Activated naive CD4-positive, alpha-beta T cell treated with anti-CD3 and anti-CD28 coated beads for 36 hours (primary cell): ENCODE measurements at regions not wholly inside any gene's neighbourhood (a gene's known extent, or its start where the extent isn't known, plus 50 kb on each side); places are given as distances from the start of the nearest gene placed in this dataset.

Experiments
- CTCF ChIA-PET: fragments of 350-600 bp; sonication (Branson Sonifier 250); formaldehyde crosslinking; loops from one replicate; lab custom pipeline; 2021; ENCODE audit warnings: antibody characterized with exemption; lab: Charles Lee
- DNase-seq: peaks from one replicate; pipeline ENCODE4 v3.0.0-alpha.2; 2020
- H3K27ac Mint-ChIP-seq: one replicate; pipeline ENCODE4 v1.8.0; 2021; ENCODE audit warnings: mild to moderate bottlenecking, mixed read lengths
- H3K27me3 Mint-ChIP-seq: one replicate; pipeline ENCODE4 v1.8.0; 2021; ENCODE audit warnings: low read depth, mixed read lengths
- H3K36me3 Mint-ChIP-seq: one replicate; pipeline ENCODE4 v1.8.0; 2021; ENCODE audit warnings: low read depth, mixed read lengths
- H3K4me1 Mint-ChIP-seq: one replicate; pipeline ENCODE4 v1.8.0; 2021; ENCODE audit warnings: low read depth, mixed read lengths
- H3K4me3 Mint-ChIP-seq: one replicate; pipeline ENCODE4 v1.8.0; 2021; ENCODE audit warnings: mild to moderate bottlenecking, moderate library complexity, mixed read lengths
- H3K9me3 Mint-ChIP-seq: one replicate; pipeline ENCODE4 v1.8.0; 2021; ENCODE audit warnings: mixed read lengths
- intact Hi-C: fragments of 100-400 bp; cut with micrococcal nuclease; formaldehyde crosslinking; loops from one replicate; pipeline ENCODE4 v1.15.1; 2023

GRCh38 chr2:144692661-144693060, 172.7 kb upstream of the ZEB2 start:
- no peak overlapping the region for H3K27ac Mint-ChIP-seq
- no peaks in the 10 kb centered on the region for H3K4me1 Mint-ChIP-seq
- H3K9me3 Mint-ChIP-seq = peaks cover 2% of the 10 kb centered on the region
- no peak overlapping the region for H3K4me3 Mint-ChIP-seq
- DNase-seq = no peak
- no peaks in the 10 kb centered on the region for H3K36me3 Mint-ChIP-seq
- CTCF ChIA-PET = no interaction called here
- H3K27me3 Mint-ChIP-seq = peaks cover 7% of the 10 kb centered on the region
- intact Hi-C loops = no loop called here

GRCh38 chr2:144690771-144691170, 170.9 kb upstream of the ZEB2 start:
- CTCF ChIA-PET = no interaction called here
- DNase-seq = no peak
- peaks cover 7% of the 10 kb centered on the region for H3K27me3 Mint-ChIP-seq
- no peak overlapping the region for H3K4me3 Mint-ChIP-seq
- no peaks in the 10 kb centered on the region for H3K4me1 Mint-ChIP-seq
- H3K27ac Mint-ChIP-seq = no peak overlapping the region
- no peaks in the 10 kb centered on the region for H3K9me3 Mint-ChIP-seq
- intact Hi-C loops = no loop called here
- H3K36me3 Mint-ChIP-seq = no peaks in the 10 kb centered on the region

GRCh38 chr2:144686518-144687215, 166.7 kb upstream of the ZEB2 start:
- H3K36me3 Mint-ChIP-seq = no peaks in the 10 kb centered on the region
- H3K27me3 Mint-ChIP-seq = peaks cover 14% of the 10 kb centered on the region
- CTCF ChIA-PET = no interaction called here
- H3K4me1 Mint-ChIP-seq = no peaks in the 10 kb centered on the region
- no peaks in the 10 kb centered on the region for H3K9me3 Mint-ChIP-seq
- H3K27ac Mint-ChIP-seq = no peak overlapping the region
- intact Hi-C loops = no loop called here
- no peak overlapping the region for H3K4me3 Mint-ChIP-seq
- no peak for DNase-seq

- H3K27me3 Mint-ChIP-seq = peaks cover 14% of the 10 kb centered on the region
- no peak overlapping the region for H3K27ac Mint-ChIP-seq
- intact Hi-C loops = no loop called here
- no peaks in the 10 kb centered on the region for H3K4me1 Mint-ChIP-seq
- H3K36me3 Mint-ChIP-seq = no peaks in the 10 kb centered on the region
- CTCF ChIA-PET = no interaction called here
- H3K9me3 Mint-ChIP-seq = no peaks in the 10 kb centered on the region
- no peak for DNase-seq
- no peak overlapping the region for H3K4me3 Mint-ChIP-seq
Measured at GRCh38 chr2:144683966-144684365, 164.0 kb upstream of the ZEB2 start.

GRCh38 chr2:144683107-144683753, 163.3 kb upstream of the ZEB2 start:
- H3K4me1 Mint-ChIP-seq = no peaks in the 10 kb centered on the region
- no peaks in the 10 kb centered on the region for H3K9me3 Mint-ChIP-seq
- H3K27ac Mint-ChIP-seq = no peak overlapping the region
- no peak overlapping the region for H3K4me3 Mint-ChIP-seq
- intact Hi-C loops = no loop called here
- peaks cover 14% of the 10 kb centered on the region for H3K27me3 Mint-ChIP-seq
- no peak for DNase-seq
- no peaks in the 10 kb centered on the region for H3K36me3 Mint-ChIP-seq
- CTCF ChIA-PET = no interaction called here

- Mint-ChIP-seq H3K4me3 (no peak overlapping the region), H3K4me1 (no peaks in the 10 kb centered on the region), H3K27ac (no peak overlapping the region), H3K36me3 (no peaks in the 10 kb centered on the region), H3K27me3 (peaks cover 10% of the 10 kb centered on the region), H3K9me3 (no peaks in the 10 kb centered on the region)
- intact Hi-C loops = no loop called here
- CTCF ChIA-PET = no interaction called here
- no peak for DNase-seq
Measured at GRCh38 chr2:144682248-144682647, 162.3 kb upstream of the ZEB2 start.

- CTCF ChIA-PET = no interaction called here
- Mint-ChIP-seq H3K36me3 (no peaks in the 10 kb centered on the region), H3K9me3 (no peaks in the 10 kb centered on the region), H3K4me1 (no peaks in the 10 kb centered on the region), H3K27me3 (peaks cover 10% of the 10 kb centered on the region), H3K27ac (no peak overlapping the region), H3K4me3 (no peak overlapping the region)
- intact Hi-C loops = no loop called here
- no peak for DNase-seq
Measured at GRCh38 chr2:144681389-144681788, 161.5 kb upstream of the ZEB2 start.

- H3K4me1 Mint-ChIP-seq = no peaks in the 10 kb centered on the region
- peaks cover 10% of the 10 kb centered on the region for H3K27me3 Mint-ChIP-seq
- H3K27ac Mint-ChIP-seq = no peak overlapping the region
- CTCF ChIA-PET = no interaction called here
- DNase-seq = no peak
- no peaks in the 10 kb centered on the region for H3K9me3 Mint-ChIP-seq
- intact Hi-C loops = no loop called here
- H3K4me3 Mint-ChIP-seq = no peak overlapping the region
- H3K36me3 Mint-ChIP-seq = no peaks in the 10 kb centered on the region
Measured at GRCh38 chr2:144679942-144680341, 160.0 kb upstream of the ZEB2 start.

- peaks cover 10% of the 10 kb centered on the region for H3K27me3 Mint-ChIP-seq
- no peak overlapping the region for H3K27ac Mint-ChIP-seq
- H3K4me3 Mint-ChIP-seq = no peak overlapping the region
- H3K4me1 Mint-ChIP-seq = no peaks in the 10 kb centered on the region
- CTCF ChIA-PET = no interaction called here
- DNase-seq = no peak
- H3K36me3 Mint-ChIP-seq = no peaks in the 10 kb centered on the region
- H3K9me3 Mint-ChIP-seq = no peaks in the 10 kb centered on the region
- intact Hi-C loops = no loop called here
Measured at GRCh38 chr2:144678736-144679135, 158.8 kb upstream of the ZEB2 start.

- Mint-ChIP-seq H3K27me3 (peaks cover 7% of the 10 kb centered on the region), H3K27ac (no peak overlapping the region), H3K9me3 (no peaks in the 10 kb centered on the region), H3K36me3 (no peaks in the 10 kb centered on the region), H3K4me3 (no peak overlapping the region), H3K4me1 (no peaks in the 10 kb centered on the region)
- no peak for DNase-seq
- intact Hi-C loops = no loop called here
- CTCF ChIA-PET = no interaction called here
Measured at GRCh38 chr2:144675731-144676130, 155.8 kb upstream of the ZEB2 start.

GRCh38 chr2:144675331-144675730, 155.4 kb upstream of the ZEB2 start:
- H3K9me3 Mint-ChIP-seq = no peaks in the 10 kb centered on the region
- CTCF ChIA-PET = no interaction called here
- peaks cover 7% of the 10 kb centered on the region for H3K27me3 Mint-ChIP-seq
- no peaks in the 10 kb centered on the region for H3K36me3 Mint-ChIP-seq
- DNase-seq = no peak
- intact Hi-C loops = no loop called here
- H3K4me3 Mint-ChIP-seq = no peak overlapping the region
- H3K27ac Mint-ChIP-seq = no peak overlapping the region
- H3K4me1 Mint-ChIP-seq = no peaks in the 10 kb centered on the region

GRCh38 chr2:144674071-144674470, 154.2 kb upstream of the ZEB2 start:
- H3K9me3 Mint-ChIP-seq = no peaks in the 10 kb centered on the region
- H3K36me3 Mint-ChIP-seq = no peaks in the 10 kb centered on the region
- no peaks in the 10 kb centered on the region for H3K4me1 Mint-ChIP-seq
- intact Hi-C loops = no loop called here
- no peak for DNase-seq
- H3K27me3 Mint-ChIP-seq = peaks cover 7% of the 10 kb centered on the region
- CTCF ChIA-PET = no interaction called here
- no peak overlapping the region for H3K27ac Mint-ChIP-seq
- no peak overlapping the region for H3K4me3 Mint-ChIP-seq

- no peaks in the 10 kb centered on the region for H3K4me1 Mint-ChIP-seq
Measured at GRCh38 chr2:144673456-144673855, 153.5 kb upstream of the ZEB2 start.

More at GRCh38 chr2:144673456-144673855, 153.5 kb upstream of the ZEB2 start:
- Mint-ChIP-seq H3K36me3 (no peaks in the 10 kb centered on the region), H3K4me3 (no peak overlapping the region), H3K27ac (no peak overlapping the region), H3K27me3 (peaks cover 7% of the 10 kb centered on the region), H3K9me3 (no peaks in the 10 kb centered on the region)
- no peak for DNase-seq
- CTCF ChIA-PET = no interaction called here
- intact Hi-C loops = no loop called here
